Effector CD8-positive, alpha-beta T cell (primary cell): ENCODE measurements at regions not wholly inside any gene's neighbourhood (a gene's known extent, or its start where the extent isn't known, plus 50 kb on each side); places are given as distances from the start of the nearest gene placed in this dataset.

ENCODE experiments used
- DNase-seq: peaks from one replicate; lab custom pipeline; 2025; lab: John Stamatoyannopoulos, UW

- DNase-seq: no peak
Observed at GRCh38 chr3:158970006-158970405, 168.2 kb downstream of the MFSD1 start.

GRCh38 chr3:158974904-158975303 lies 173.1 kb downstream of the MFSD1 start:
- DNase-seq: no peak

GRCh38 chr3:158976966-158977365 lies 175.1 kb downstream of the MFSD1 start:
- no peak for DNase-seq

- DNase-seq: no peak
Observed at GRCh38 chr3:158977497-158977896, 175.6 kb downstream of the MFSD1 start.

GRCh38 chr3:158983216-158984099 lies 181.6 kb downstream of the MFSD1 start:
- no peak for DNase-seq

- DNase-seq: no peak
Observed at GRCh38 chr3:158991146-158991705, 189.4 kb downstream of the MFSD1 start.

GRCh38 chr3:158992463-158992862 lies 190.6 kb downstream of the MFSD1 start:
- no peak for DNase-seq

- DNase-seq: no peak
Observed at GRCh38 chr3:158994386-158994785, 192.5 kb downstream of the MFSD1 start.

- DNase-seq: no peak
Observed at GRCh38 chr3:159001711-159002110, 199.9 kb downstream of the MFSD1 start.

- no peak for DNase-seq
Observed at GRCh38 chr3:159005137-159005536, 203.3 kb downstream of the MFSD1 start.

GRCh38 chr3:159007331-159007730 lies 205.5 kb downstream of the MFSD1 start:
- DNase-seq: no peak

- no peak for DNase-seq
Observed at GRCh38 chr3:159008401-159008800, 206.5 kb downstream of the MFSD1 start.

- no peak for DNase-seq
Observed at GRCh38 chr3:159018341-159018740, 216.5 kb downstream of the MFSD1 start.

- DNase-seq: no peak
Observed at GRCh38 chr3:159025733-159026132, 223.9 kb downstream of the MFSD1 start.

- DNase-seq: no peak
Observed at GRCh38 chr3:159026510-159026909, 224.7 kb downstream of the MFSD1 start.

GRCh38 chr3:159028706-159029105 lies 226.9 kb downstream of the MFSD1 start:
- no peak for DNase-seq

- no peak for DNase-seq
Observed at GRCh38 chr3:159029306-159030026, 227.6 kb downstream of the MFSD1 start.

GRCh38 chr3:159030138-159030670 lies 228.3 kb downstream of the MFSD1 start:
- DNase-seq: no peak

GRCh38 chr3:159030886-159031679 lies 229.2 kb downstream of the MFSD1 start:
- no peak for DNase-seq

GRCh38 chr3:159032311-159032710 lies 230.5 kb downstream of the MFSD1 start:
- DNase-seq: no peak

GRCh38 chr3:159038405-159038804 lies 236.6 kb downstream of the MFSD1 start:
- no peak for DNase-seq

GRCh38 chr3:159039286-159039685 lies 237.4 kb downstream of the MFSD1 start:
- DNase-seq: no peak
